Psoas muscle (tissue), 7 donors: ENCODE measurements at regions not wholly inside any gene's neighbourhood (a gene's known extent, or its start where the extent isn't known, plus 50 kb on each side); places are given as distances from the start of the nearest gene placed in this dataset.

Experiments used
- ATAC-seq, 4 donors: fragments of 200-7000 bp; cut with Tn5 transposase; one replicate each; pipeline ENCODE4 v1.9.1; 2020; ENCODE audit warnings: moderate library complexity in 3 of 4, mild to moderate bottlenecking in 2 of 4
- DNase-seq, 2 donors: peaks; one replicate each; pipeline ENCODE4 v3.0.0-alpha.2; 2020
- H3K27ac ChIP-seq: fragments of 200-600 bp; one replicate; pipeline ENCODE4 v1.8.0; 2022
- H3K27me3 ChIP-seq, 3 donors: fragments of 200-600 bp in 1 of 3; one replicate each; pipeline versions ENCODE4 v1.6.1 to v1.8.0; 2013 to 2022; ENCODE audit warnings: low read length in 2 of 3, mild to moderate bottlenecking in 2 of 3, moderate library complexity in 1 of 3; ENCODE audit not compliant: insufficient read depth in 3 of 3
- H3K36me3 ChIP-seq, 2 donors: fragments of 200-600 bp in 1 of 2; one replicate each; pipeline versions ENCODE4 v1.6.1 to v1.8.0; 2013 to 2022; ENCODE audit warnings: low read depth in 1 of 2, mild to moderate bottlenecking in 1 of 2, moderate library complexity in 1 of 2; ENCODE audit not compliant: insufficient read depth in 1 of 2
- H3K4me1 ChIP-seq: fragments of 200-600 bp; one replicate; pipeline ENCODE4 v1.8.0; 2022
- H3K4me3 ChIP-seq: fragments of 200-600 bp; one replicate; pipeline ENCODE4 v1.8.0; 2022; ENCODE audit warnings: mild to moderate bottlenecking
- H3K9me3 ChIP-seq: fragments of 200-600 bp; one replicate; pipeline ENCODE4 v1.8.0; 2022
- WGBS, 3 donors: extraction: QIAGEN DNeasy Blood & Tissue Kit; methylation state at CpG; one replicate each; pipeline versions ENCODE4 v1.1.6 to v1.1.7; 2013; 5-methylcytosine and 5-hydroxymethylcytosine counted together
- intact Hi-C, 2 donors: fragments of 100-400 bp; cut with DNase I; formaldehyde crosslinking; loops; one replicate each; pipeline versions ENCODE4 v1.11.0 to v1.14.2; 2022
- TF ChIP-seq, protein P1 (sequence below): fragments of 200-600 bp; IDR thresholded peaks from one replicate; pipeline ENCODE4 v1.8.0; 2022; ENCODE audit warnings: antibody characterized with exemption
- donor health status: healthy with polysubstance abuse.
- donor health status: DM: no; HTN: no; CAD: no; lungs with moderate emphysema.
- donor health status: Bipolar disorder and iron deficiency.
- donor health status: healthy.
- donor health status: DM: yes; HTN: yes; CAD: no.
- donor health status: DM: no; HTN: no; CAD: no.
- donor health status: DM: yes; HTN: yes; CAD: no.

DNA sequence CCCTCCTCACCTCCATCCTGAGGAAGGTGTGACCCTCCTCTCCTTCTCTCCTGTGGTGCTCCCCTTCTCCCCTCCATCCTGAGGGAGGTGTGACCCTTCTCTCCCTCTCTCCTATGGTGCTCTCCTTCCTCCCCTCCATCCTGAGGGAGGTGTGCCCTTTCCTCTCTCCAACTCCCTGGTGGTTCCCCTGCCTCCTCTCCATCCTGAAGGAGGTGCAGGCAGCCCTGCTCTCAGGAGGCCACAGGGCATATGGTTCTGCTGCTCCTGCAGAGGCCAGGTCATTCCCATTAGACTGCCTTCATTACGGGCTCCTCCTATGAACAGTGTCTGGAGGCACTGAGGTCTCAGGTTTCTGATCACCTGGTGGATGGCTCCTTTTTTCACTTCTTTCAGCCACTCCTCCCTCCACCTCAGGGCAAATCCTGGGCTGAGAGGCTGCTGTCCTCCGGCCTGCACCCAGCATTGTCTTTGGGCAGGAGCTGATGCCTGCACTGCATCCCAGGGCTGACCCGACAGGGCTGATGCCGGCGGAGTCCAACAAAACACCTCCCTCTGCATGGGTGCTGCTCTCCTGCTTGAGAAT lies 197.1 kb downstream of the MED10 start:
- intact Hi-C loops = no loop called here
- WGBS, 3 donors = 63 to 65% (median 64%) methylated on average over 5 of the region's 5 CpGs
- TF ChIP-seq, protein P1, sequence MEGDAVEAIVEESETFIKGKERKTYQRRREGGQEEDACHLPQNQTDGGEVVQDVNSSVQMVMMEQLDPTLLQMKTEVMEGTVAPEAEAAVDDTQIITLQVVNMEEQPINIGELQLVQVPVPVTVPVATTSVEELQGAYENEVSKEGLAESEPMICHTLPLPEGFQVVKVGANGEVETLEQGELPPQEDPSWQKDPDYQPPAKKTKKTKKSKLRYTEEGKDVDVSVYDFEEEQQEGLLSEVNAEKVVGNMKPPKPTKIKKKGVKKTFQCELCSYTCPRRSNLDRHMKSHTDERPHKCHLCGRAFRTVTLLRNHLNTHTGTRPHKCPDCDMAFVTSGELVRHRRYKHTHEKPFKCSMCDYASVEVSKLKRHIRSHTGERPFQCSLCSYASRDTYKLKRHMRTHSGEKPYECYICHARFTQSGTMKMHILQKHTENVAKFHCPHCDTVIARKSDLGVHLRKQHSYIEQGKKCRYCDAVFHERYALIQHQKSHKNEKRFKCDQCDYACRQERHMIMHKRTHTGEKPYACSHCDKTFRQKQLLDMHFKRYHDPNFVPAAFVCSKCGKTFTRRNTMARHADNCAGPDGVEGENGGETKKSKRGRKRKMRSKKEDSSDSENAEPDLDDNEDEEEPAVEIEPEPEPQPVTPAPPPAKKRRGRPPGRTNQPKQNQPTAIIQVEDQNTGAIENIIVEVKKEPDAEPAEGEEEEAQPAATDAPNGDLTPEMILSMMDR = no peak

DNA sequence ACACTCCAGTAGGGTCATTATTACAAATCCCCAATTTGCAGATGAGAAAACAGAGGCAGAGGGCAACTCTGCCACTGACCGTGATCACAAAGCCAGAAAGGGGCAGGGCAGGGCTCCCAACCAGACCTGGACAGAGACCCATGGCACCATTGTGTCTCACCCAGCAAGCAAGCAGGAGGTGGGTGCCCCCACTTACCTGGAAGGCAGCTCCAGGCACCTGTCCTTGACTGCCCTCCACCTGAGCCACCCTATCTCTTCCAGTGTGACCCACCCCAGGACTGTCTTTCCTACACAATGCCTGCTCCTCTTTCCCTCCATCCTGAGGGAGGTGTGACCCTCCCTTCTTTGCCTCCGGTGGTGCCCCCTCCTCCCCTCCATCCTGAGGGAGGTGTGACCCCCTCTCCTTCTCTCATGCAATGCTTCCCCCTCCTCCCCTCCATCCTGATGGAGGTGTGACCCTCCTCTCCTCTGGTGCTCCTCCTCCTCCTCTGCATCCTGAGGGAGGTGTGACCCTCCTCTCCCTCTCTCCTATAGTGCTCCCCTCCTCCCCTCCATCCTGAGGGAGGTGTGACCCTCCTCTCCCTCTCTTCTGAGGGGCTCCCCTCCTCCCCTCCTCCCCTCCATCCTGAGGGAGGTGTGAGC lies 198.0 kb downstream of the MED10 start:
- Histone ChIP-seq H3K4me1 (no peaks in the 10 kb centered on the region), H3K27ac (no peak overlapping the region), H3K27me3 (no peaks in the 10 kb centered on the region), H3K9me3 (no peaks in the 10 kb centered on the region), H3K36me3 (no peaks in the 10 kb centered on the region), H3K4me3 (no peak overlapping the region)
- TF ChIP-seq, protein P1 = no peak
- no peak for DNase-seq
- ATAC-seq = no peak
- intact Hi-C loops = no loop called here
- WGBS, 3 donors = 71 to 79% (median 72%) methylated on average over 2 of the region's 2 CpGs

More for the DNA sequence above, 197.1 kb downstream of the MED10 start:
- Histone ChIP-seq H3K27me3 (no peaks in the 10 kb centered on the region), H3K4me3 (no peak overlapping the region), H3K36me3 (no peaks in the 10 kb centered on the region), H3K4me1 (no peaks in the 10 kb centered on the region), H3K9me3 (no peaks in the 10 kb centered on the region), H3K27ac (no peak overlapping the region)
- no peak for DNase-seq
- no peak for ATAC-seq

DNA sequence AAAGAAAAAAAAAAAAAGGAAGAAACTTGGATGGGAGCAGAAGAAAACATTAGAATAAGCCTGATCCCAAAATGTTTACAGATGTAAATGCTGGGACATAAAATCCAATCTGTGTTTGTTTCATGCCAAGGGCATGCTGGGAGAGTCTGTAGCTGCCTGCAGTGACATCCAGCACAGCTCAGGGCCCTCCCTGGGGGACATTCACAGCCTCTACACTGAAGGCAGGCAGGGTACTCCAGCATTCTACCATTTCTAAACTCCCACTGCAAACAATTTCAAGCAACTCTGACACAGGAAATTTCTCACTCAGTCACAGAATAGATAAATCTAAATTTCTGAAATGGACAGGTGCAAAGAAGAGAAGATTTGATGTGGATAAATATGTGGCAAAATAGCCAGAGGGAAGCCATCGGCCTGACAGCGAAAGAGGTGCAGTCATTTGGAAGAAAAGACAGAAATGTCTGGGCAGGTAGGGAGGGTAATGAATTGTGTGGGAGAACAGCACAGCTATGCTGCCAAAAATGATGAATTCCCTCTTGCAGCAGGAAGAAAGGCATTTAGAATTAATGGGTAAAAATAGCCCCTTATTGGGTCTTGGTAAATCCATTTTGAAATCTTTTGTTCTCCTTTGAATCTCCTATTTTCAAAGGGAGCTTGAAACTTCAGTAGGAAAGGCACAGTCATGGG lies 199.4 kb downstream of the MED10 start:
- Histone ChIP-seq H3K4me1 (no peaks in the 10 kb centered on the region), H3K27ac (no peak overlapping the region), H3K9me3 (no peaks in the 10 kb centered on the region), H3K4me3 (no peak overlapping the region), H3K27me3 (no peaks in the 10 kb centered on the region), H3K36me3 (no peaks in the 10 kb centered on the region)
- WGBS, 3 donors = 83 to 88% (median 84%) methylated on average over 2 of the region's 2 CpGs
- TF ChIP-seq, protein P1 = no peak
- intact Hi-C loops = no loop called here
- ATAC-seq = no peak
- no peak for DNase-seq

DNA sequence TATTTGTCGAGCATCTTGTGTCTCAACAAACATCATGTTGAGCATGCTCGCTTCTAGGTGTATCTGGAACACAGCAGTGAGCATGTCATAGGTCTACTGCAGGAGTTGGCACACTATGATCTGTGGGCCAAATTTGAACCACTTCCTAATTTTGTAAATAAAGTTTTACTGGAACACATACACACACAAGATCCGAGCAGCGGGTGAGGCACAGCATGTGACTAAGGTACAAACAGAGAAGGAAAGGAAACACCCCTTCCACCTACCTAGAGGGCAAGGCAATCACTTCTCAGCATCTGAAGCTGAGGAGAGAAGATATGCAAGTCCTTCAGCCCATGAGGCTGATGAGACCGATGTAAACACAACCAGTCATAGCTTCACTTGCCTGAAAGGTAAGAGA lies 200.4 kb downstream of the MED10 start:
- no peaks in the 10 kb centered on the region for H3K4me1 ChIP-seq
- H3K36me3 ChIP-seq = no peaks in the 10 kb centered on the region
- intact Hi-C loops = no loop called here
- no peak overlapping the region for H3K4me3 ChIP-seq
- WGBS, 3 donors = 81 to 85% (median 84%) methylated on average over 5 of the region's 5 CpGs
- no peaks in the 10 kb centered on the region for H3K9me3 ChIP-seq
- no peak overlapping the region for H3K27ac ChIP-seq
- DNase-seq (no peak), ATAC-seq (no peak)
- no peaks in the 10 kb centered on the region for H3K27me3 ChIP-seq
- TF ChIP-seq, protein P1 = no peak
